A673 (cell line): ENCODE measurements at regions not wholly inside any gene's neighbourhood (a gene's known extent, or its start where the extent isn't known, plus 50 kb on each side); places are given as distances from the start of the nearest gene placed in this dataset.

ENCODE experiments used
- BruUV-seq: library from RNA; stranded (reverse); fragments of 400-500 nt; replicated peaks from 2 replicates; lab custom pipeline; 2021; lab: Mats Ljungman, UMichigan
- CTCF ChIA-PET: fragments of 300-600 bp; sonication (Branson Sonifier 250); formaldehyde crosslinking; loops from one replicate; lab custom pipeline; 2022; ENCODE audit warnings: antibody characterized with exemption; lab: Charles Lee
- POLR2A ChIA-PET: fragments of 300-600 bp; sonication (Branson Sonifier 250); formaldehyde crosslinking; loops from one replicate; lab custom pipeline; 2022; ENCODE audit warnings: antibody characterized with exemption; ENCODE audit not compliant: low non-redundant PET; lab: Charles Lee
- DNase-seq: peaks from one replicate; pipeline ENCODE4 v3.0.0-alpha.2; 2015; ENCODE audit warnings: low spot score
- H3K27ac ChIP-seq: fragments of 200-600 bp; sonication (generic); 2 replicates; pipeline ENCODE4 v1.5.1; 2016; ENCODE audit warnings: mixed run types, low read depth, mild to moderate bottlenecking, mixed read lengths, antibody characterized with exemption, low read length; ENCODE audit not compliant: poor library complexity, severe bottlenecking
- H3K27me3 ChIP-seq: fragments of 200-600 bp; sonication (generic); replicated peaks from 2 replicates; pipeline ENCODE4 v1.6.1; 2017; ENCODE audit warnings: mixed run types, low read depth, mild to moderate bottlenecking, mixed read lengths, antibody characterized with exemption, low read length; ENCODE audit not compliant: insufficient read depth, poor library complexity
- H3K36me3 ChIP-seq: fragments of 200-600 bp; sonication (generic); 2 replicates; pipeline ENCODE4 v1.6.1; 2016; ENCODE audit warnings: mixed run types, mild to moderate bottlenecking, mixed read lengths, antibody characterized with exemption, low read length; ENCODE audit not compliant: insufficient read depth, poor library complexity, severe bottlenecking
- H3K4me1 ChIP-seq: fragments of 200-600 bp; sonication (generic); 2 replicates; pipeline ENCODE4 v1.6.1; 2017; ENCODE audit warnings: mixed run types, mild to moderate bottlenecking, mixed read lengths, antibody characterized with exemption, low read length; ENCODE audit not compliant: insufficient read depth, poor library complexity, severe bottlenecking
- H3K4me3 ChIP-seq: fragments of 200-600 bp; sonication (generic); 2 replicates; pipeline ENCODE4 v1.5.1; 2016; ENCODE audit warnings: low read depth, mixed run types, mild to moderate bottlenecking, mixed read lengths, low read length; ENCODE audit not compliant: poor library complexity, severe bottlenecking
- H3K9me3 ChIP-seq: fragments of 200-600 bp; sonication (generic); 2 replicates; pipeline ENCODE4 v1.6.1; 2016; ENCODE audit warnings: mixed run types, low read depth, mild to moderate bottlenecking, mixed read lengths, antibody characterized with exemption, low read length; ENCODE audit not compliant: poor library complexity, severe bottlenecking
- EZH2 ChIP-seq: fragments of 200-600 bp; sonication (generic); IDR thresholded peaks from 2 replicates; pipeline ENCODE4 v1.6.1; 2017; ENCODE audit warnings: borderline replicate concordance, low read depth, mild to moderate bottlenecking, mixed read lengths, antibody characterized with exemption, low read length; ENCODE audit not compliant: poor library complexity, severe bottlenecking
- intact Hi-C: fragments of 100-400 bp; cut with micrococcal nuclease; formaldehyde crosslinking; loops from one replicate; pipeline ENCODE4 v1.10.0; 2022; ENCODE audit not compliant: unreplicated experiment
- TF ChIP-seq, protein P1 (sequence below): fragments of 300-800, 200-600 bp; sonication (generic); conservative IDR thresholded peaks from 2 replicates; pipeline ENCODE4 v1.5.1; 2017; ENCODE audit warnings: low read depth, mild to moderate bottlenecking, antibody characterized with exemption, low read length, moderate library complexity, mixed read lengths

DNA sequence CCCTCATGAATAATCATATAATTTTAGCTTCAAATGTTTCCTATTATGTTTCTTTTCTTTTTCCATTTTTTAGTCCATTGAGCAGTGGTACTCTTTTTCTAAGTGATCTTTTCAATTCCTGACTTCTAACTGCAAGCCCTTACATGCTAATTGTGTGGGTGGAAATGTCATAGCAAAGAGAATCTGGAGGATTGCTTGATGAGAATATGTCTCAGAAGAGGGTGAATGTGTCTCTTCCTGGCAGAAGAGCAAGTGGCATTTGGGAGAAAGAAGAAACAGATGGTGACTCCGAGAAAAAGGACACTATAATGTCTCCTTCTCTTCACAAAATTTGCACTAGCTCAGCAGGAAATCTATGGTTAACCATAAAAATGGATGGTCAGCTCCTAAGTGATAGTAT lies 2320.0 kb downstream of the PCDH9 start:
- DNase-seq: no peak
- Histone ChIP-seq H3K27me3 (no peaks in the 10 kb centered on the region), H3K27ac (no peak overlapping the region), H3K9me3 (no peaks in the 10 kb centered on the region), H3K36me3 (no peaks in the 10 kb centered on the region), H3K4me1 (no peaks in the 10 kb centered on the region), H3K4me3 (no peak overlapping the region)
- BruUV-seq: no TSS peak
- CTCF ChIA-PET: no interaction called here
- TF ChIP-seq, protein P1, sequence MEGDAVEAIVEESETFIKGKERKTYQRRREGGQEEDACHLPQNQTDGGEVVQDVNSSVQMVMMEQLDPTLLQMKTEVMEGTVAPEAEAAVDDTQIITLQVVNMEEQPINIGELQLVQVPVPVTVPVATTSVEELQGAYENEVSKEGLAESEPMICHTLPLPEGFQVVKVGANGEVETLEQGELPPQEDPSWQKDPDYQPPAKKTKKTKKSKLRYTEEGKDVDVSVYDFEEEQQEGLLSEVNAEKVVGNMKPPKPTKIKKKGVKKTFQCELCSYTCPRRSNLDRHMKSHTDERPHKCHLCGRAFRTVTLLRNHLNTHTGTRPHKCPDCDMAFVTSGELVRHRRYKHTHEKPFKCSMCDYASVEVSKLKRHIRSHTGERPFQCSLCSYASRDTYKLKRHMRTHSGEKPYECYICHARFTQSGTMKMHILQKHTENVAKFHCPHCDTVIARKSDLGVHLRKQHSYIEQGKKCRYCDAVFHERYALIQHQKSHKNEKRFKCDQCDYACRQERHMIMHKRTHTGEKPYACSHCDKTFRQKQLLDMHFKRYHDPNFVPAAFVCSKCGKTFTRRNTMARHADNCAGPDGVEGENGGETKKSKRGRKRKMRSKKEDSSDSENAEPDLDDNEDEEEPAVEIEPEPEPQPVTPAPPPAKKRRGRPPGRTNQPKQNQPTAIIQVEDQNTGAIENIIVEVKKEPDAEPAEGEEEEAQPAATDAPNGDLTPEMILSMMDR: no peak
- TF ChIP-seq EZH2: no peak
- POLR2A ChIA-PET: no interaction called here
- intact Hi-C loops: no loop called here

- Histone ChIP-seq H3K4me1 (no peaks in the 10 kb centered on the region), H3K4me3 (no peak overlapping the region), H3K27me3 (no peaks in the 10 kb centered on the region), H3K9me3 (no peaks in the 10 kb centered on the region), H3K36me3 (no peaks in the 10 kb centered on the region), H3K27ac (no peak overlapping the region)
- intact Hi-C loops: no loop called here
- BruUV-seq: no TSS peak
- ChIA-PET CTCF (no interaction called here), POLR2A (no interaction called here)
- TF ChIP-seq, protein P1: no peak
- no peak for TF ChIP-seq EZH2
- no peak for DNase-seq
Observed at GRCh38 chr13:64909184-64909583, 2321.0 kb downstream of the PCDH9 start.

GRCh38 chr13:64900039-64900438 lies 2330.1 kb downstream of the PCDH9 start:
- Histone ChIP-seq H3K4me1 (no peaks in the 10 kb centered on the region), H3K27me3 (no peaks in the 10 kb centered on the region), H3K9me3 (no peaks in the 10 kb centered on the region), H3K36me3 (no peaks in the 10 kb centered on the region), H3K27ac (no peak overlapping the region), H3K4me3 (no peak overlapping the region)
- TF ChIP-seq, protein P1: no peak
- no peak for TF ChIP-seq EZH2
- CTCF ChIA-PET: no interaction called here
- no TSS peak for BruUV-seq
- DNase-seq: no peak
- POLR2A ChIA-PET: no interaction called here
- intact Hi-C loops: no loop called here
